ENCODE measurements at regions not wholly inside any gene's neighbourhood (a gene's known extent, or its start where the extent isn't known, plus 50 kb on each side); places are given as distances from the start of the nearest gene placed in this dataset.

DNA sequence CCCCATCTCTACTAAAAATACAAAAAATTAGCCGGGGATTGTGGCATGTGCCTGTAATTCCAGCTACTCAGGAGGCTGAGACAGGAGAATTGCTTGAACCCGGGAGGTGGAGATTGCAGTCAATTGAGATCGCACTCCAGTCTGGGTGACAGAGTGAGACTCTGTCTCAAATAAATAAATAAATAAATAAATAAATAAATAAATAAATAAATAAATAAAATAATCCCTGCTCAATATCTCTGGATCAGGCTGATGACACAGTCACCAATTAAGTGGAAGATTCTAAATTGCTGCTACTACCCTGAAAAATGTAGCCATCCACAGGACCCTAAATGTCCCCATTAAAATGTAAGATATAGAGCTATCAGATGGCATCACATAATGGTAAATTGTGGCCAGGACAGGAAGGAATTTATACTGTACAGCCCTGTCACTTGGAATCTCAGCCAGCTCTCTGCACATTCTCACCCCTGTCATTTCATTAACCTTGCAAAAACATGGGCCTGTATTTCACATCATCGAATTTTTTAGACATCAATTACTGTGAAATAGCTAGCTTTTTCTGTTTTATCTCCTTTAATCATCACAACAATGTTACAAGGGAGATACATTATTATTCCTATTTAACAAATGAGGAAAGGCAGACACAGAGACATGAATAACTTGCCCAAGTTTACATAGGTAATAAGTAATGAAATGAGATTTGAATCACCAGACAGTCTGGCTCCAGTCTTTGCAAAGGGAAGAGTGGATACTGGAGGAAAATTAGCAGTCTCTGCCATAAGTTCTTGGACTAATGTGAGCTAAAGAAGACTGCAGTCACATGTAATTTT lies 56.7 kb upstream of the NTPCR start:
- TF ChIP-seq, protein P1, sequence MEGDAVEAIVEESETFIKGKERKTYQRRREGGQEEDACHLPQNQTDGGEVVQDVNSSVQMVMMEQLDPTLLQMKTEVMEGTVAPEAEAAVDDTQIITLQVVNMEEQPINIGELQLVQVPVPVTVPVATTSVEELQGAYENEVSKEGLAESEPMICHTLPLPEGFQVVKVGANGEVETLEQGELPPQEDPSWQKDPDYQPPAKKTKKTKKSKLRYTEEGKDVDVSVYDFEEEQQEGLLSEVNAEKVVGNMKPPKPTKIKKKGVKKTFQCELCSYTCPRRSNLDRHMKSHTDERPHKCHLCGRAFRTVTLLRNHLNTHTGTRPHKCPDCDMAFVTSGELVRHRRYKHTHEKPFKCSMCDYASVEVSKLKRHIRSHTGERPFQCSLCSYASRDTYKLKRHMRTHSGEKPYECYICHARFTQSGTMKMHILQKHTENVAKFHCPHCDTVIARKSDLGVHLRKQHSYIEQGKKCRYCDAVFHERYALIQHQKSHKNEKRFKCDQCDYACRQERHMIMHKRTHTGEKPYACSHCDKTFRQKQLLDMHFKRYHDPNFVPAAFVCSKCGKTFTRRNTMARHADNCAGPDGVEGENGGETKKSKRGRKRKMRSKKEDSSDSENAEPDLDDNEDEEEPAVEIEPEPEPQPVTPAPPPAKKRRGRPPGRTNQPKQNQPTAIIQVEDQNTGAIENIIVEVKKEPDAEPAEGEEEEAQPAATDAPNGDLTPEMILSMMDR (IDR thresholded peaks at IDR 0.05; ENCODE audit: poor library complexity) = no peak
- no peak for TF ChIP-seq EZH2phosphoT487 (IDR thresholded peaks at IDR 0.05; ENCODE audit: low read depth, severe bottlenecking, unreplicated experiment)

All from hepatocyte (in vitro differentiated cells).